ENCODE measurements at regions not wholly inside any gene's neighbourhood (a gene's known extent, or its start where the extent isn't known, plus 50 kb on each side); places are given as distances from the start of the nearest gene placed in this dataset.
"Not testable (repeated sequence)": the region's sequence is repeated elsewhere in the genome, so short reads cannot be mapped to it uniquely, and the experiment has no call there.

DNA sequence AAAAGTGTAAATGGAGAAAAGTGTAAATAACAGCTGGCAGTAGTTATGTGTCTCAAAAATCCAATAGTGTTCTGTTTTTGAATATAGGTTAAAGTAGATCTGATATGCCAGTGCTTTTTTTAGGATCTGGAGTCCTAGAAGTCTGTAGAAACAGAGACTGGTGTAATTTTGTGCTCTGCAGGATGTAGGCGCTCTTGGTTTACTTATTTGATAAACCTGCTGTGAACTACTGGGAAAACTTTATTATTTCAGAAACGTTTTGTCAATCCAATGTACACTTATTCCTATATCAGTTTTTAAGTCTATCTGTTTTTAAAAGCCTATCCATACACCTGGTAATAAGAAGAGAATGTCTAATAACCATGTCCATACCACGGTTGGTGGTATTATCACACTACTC is 530.8 kb upstream of the ZNF804A start:
- DNase-seq (no peak), ATAC-seq (no peak)
- intact Hi-C loops (cut with DNase I, micrococcal nuclease), result no loop called here

DNA sequence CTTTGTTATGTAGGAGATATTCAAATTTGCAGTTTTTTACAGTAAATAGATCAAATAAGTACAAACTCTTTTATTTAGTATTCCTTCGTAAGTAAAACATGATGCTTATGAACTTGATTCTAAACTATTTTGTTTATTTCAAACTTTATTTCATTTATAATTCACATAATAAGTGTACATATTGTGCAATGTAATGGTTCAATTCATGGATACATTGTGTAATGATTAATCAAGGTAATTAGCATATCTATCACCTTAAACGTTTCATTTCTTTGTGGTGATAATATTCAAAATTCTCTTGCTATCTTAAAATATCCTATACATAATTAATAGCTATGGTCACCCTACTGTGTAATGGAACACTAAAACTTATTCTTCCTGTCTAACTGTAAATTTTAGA is 525.9 kb upstream of the ZNF804A start:
- intact Hi-C loops (cut with DNase I, micrococcal nuclease), result no loop called here
- DNase-seq (no peak), ATAC-seq (no peak)

DNA sequence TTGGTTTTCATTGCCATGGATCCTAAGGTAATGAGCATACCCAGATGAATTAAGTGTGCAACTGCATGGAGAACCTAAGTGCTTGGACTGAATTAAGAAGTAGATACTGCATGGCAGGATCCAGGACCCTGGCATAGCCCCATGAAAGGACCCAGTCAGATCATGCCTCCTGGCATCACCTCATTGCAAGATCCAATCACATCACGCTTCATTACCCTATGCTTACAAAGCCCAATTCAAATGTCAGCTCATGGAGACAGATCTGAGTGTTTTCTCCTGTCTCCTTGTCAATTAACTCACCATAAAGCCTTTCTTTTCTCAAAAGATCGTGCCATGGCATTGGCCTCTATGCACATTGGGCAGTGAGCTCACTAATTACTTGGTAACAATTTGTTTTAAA is 519.8 kb upstream of the ZNF804A start:
- DNase-seq (no peak), ATAC-seq (no peak)
- intact Hi-C loops (cut with DNase I, micrococcal nuclease), result no loop called here

DNA sequence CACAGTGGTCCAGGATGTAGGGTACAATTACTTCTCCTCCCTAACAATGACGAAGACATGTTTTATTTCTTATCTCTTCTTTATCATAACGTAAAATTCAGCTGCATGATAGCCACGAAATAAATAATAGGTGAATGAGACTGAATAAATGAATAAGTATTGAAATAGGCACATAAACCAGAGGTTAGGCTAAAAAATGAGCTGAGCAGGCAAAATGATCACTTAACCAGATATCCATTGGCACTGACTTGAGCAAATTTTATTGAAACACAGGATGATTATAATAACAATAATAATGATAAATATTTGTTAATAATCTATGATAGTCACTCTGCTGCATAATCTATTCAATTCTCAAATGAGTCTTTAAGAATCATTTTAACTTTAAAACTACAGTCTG is 506.9 kb upstream of the ZNF804A start:
- intact Hi-C loops (cut with DNase I, micrococcal nuclease), result no loop called here
- no peak for DNase-seq
- ATAC-seq, result no peak

DNA sequence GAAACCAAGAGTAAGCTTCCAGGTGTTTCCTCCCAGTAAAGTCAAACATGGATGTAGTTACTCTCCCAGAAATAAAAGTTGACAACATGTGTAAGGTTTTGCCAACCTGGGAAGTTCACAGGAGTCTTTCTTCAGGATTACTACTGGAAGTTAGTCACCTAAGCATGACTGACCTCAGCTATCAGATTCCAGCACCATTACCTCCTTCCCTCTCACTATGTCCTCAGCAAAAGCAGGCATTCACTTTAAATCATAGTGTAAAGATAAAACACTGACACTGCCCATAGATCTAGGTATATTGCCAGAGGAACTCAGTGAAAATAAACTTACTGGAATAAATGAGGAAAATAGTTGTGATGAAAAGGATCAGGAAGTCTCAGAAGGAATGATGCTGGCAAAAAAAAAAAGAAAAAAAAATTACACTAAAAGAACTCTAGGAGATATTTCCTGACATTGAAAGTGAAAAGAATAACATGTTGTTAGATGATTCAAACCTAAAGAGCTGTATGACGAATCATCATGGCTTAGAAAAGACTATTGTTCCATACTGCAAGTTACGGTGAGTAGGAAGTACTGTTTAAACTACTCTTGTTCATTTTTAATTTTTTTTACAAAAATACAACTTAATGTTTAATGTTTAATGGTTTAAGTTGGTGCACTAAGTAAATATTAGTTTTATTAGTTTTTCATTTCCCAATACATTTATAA is 484.5 kb upstream of the ZNF804A start:
- DNase-seq, result no peak
- ATAC-seq, result no peak
- intact Hi-C loops (cut with DNase I, micrococcal nuclease), result no loop called here

GRCh38 chr2:184114439-184114838 is 483.9 kb upstream of the ZNF804A start:
- DNase-seq, result no peak
- ATAC-seq, result no peak
- intact Hi-C loops (cut with DNase I, micrococcal nuclease), result no loop called here

- intact Hi-C loops (cut with DNase I, micrococcal nuclease), result no loop called here
- ATAC-seq (no peak), DNase-seq (no peak)
Measured at GRCh38 chr2:184119989-184120800, 478.1 kb upstream of the ZNF804A start.

DNA sequence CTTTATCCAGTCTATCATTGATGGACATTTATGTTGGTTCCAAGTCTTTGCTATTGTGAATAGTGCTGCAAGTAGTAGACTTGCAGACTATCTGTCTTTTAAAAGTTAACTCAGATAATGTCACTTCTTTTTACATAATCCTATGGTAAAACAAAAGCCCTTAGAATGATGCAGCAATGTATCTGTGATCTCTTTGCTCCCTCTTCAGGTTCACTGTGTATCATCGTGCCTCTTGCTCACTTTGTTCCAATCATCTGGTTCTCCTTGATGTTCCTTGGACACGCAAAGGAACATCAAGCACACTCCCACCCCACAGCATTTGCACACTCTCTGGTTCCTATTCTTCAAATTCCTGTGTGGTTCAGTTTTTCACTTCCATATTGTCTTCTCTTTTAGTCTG is 472.5 kb upstream of the ZNF804A start:
- intact Hi-C loops (cut with DNase I, micrococcal nuclease), result no loop called here
- DNase-seq (no peak), ATAC-seq (peak; percentile 44)

- DNase-seq (no peak), ATAC-seq (no peak)
- intact Hi-C loops (cut with DNase I, micrococcal nuclease), result no loop called here
Measured at GRCh38 chr2:184129073-184129472, 469.3 kb upstream of the ZNF804A start.

- ATAC-seq, result no peak
- no peak for DNase-seq
Measured at GRCh38 chr2:184137955-184138354, 460.4 kb upstream of the ZNF804A start.

DNA sequence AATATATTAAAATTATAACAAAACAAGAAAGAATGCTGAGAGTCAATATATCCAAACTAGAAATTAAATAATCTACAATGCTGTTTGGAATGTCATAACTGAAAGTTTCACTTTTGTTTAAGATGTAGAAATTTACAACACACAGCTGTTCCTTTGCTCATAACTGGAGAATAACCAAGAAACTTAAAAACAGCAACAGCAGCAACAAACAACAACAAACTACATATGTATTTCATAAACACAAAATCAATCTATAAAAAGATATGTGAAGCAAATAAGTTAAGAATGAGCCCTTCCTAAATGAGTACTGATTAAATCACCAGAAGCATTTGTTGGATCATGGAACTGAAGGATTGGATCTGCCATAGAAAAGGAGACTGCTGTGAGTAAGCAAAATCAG is 456.5 kb upstream of the ZNF804A start:
- intact Hi-C loops (cut with DNase I, micrococcal nuclease), result no loop called here
- no peak for DNase-seq
- no peak for ATAC-seq

More at GRCh38 chr2:184137955-184138354, 460.4 kb upstream of the ZNF804A start:
- intact Hi-C loops (cut with DNase I, micrococcal nuclease), result no loop called here

- no peak for ATAC-seq
- intact Hi-C loops (cut with DNase I, micrococcal nuclease), result no loop called here
- no peak for DNase-seq
Measured at GRCh38 chr2:184154438-184154837, 443.9 kb upstream of the ZNF804A start.

DNA sequence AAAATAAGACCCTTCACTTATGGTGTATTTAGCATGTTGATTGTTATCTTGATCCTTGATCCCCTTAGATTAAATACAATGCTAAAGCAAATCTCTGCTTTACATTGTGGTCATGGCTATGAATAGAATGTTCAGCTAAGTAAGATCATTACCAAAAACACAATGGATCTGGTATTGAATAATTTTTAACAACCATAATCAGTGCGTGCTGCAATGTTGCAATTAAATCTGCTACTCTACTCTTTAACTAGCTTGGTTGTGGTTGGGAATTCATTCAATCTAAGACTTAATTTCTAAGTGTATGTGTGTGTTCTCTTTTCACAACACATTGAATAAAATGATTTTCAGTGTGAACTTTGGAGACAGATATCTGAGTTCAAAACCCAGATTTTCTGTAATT is 442.5 kb upstream of the ZNF804A start:
- intact Hi-C loops (cut with DNase I, micrococcal nuclease), result no loop called here
- DNase-seq (no peak), ATAC-seq (no peak)

DNA sequence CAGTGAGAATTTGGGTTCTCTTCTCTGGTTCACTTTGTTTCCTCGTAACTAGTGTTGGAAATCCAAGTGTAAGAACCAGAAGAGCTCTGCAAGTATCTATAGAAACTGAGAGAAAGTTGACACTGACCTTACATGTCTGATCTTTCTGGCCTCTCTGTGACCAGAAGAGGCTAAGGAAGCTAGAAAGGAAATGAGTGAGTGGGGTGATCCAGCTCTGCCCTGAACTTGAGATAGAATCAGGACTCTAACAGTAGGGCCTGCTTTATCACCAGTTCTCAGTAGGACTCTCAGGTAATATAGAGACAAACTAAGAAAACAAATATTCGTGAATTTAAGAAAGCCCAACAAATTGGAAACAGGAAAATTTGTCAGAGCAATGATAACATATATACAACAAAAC is 441.2 kb upstream of the ZNF804A start:
- intact Hi-C loops (cut with DNase I, micrococcal nuclease), result no loop called here
- DNase-seq, result no peak
- no peak for ATAC-seq

DNA sequence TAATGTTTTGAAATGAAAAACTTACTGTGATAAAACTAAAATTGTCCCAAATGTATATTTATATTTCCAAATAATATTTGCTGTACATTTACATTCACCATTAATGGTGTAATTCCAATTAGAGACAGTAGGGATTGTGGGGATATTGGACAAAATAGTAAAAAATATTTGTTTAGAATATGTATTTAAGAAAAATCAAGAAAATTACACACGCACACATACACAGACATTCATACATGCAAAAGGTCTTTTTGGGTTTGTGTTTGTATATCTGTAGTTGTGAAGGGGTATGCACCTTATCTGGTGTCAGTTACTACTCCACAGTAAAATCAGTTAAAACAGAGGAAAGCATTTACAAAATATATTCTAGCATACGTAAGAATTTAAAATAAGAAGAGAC is 435.9 kb upstream of the ZNF804A start:
- intact Hi-C loops (cut with DNase I, micrococcal nuclease), result no loop called here
- DNase-seq (no peak), ATAC-seq (no peak)

DNA sequence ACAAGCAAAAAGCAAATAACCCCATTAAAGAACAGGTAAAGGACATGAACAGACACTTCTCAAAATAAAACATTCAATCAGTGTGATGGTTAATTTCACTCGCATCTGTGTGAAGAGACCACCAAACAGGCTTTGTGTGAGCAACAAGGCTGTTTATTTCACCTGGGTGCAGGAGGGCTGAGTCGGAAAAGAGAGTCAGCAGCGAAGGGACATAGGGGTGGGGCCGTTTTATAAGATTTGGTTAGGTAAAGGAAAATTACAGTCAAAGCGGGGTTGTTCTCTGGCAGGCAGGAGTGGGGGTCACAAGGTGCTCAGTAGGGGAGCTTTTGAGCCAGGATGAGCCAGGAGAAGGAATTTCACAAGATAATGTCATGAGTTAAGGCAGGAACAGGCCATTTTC is 429.5 kb upstream of the ZNF804A start:
- not testable (repeated sequence) for ATAC-seq, DNase-seq

GRCh38 chr2:184169366-184169765 is 429.0 kb upstream of the ZNF804A start:
- ATAC-seq, result no peak
- no peak for DNase-seq
- intact Hi-C loops (cut with DNase I, micrococcal nuclease), result no loop called here

More for the DNA sequence above, 429.5 kb upstream of the ZNF804A start:
- intact Hi-C loops (cut with DNase I, micrococcal nuclease), result not testable (repeated sequence)

DNA sequence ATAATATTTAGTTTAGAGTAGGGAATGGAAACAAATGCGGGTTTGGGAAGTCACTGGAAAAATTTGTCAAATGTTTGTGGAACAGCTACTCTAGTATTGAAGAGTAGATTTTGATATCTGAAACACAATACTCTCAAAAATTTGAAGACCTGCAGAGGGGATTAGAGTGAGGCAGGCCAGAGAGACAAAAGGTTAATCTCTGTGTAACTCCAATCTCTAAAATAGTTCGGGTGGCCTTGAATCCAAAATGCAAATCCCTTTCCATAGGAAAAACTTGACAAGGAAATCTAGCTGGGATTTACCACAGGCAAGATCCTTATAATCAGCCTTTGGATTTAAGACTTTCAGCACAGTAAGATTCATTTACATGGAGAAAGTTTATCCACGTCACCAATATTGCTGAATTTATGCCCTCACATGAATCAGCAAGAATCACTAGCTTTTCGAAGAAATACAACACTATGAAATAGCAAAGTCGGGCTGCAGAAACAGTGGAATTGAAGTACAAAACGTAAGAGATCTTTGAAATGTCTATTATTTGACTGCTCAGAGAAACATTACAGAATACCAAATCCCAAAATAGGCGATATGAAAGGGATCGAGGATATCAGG is 423.7 kb upstream of the ZNF804A start:
- DNase-seq (no peak), ATAC-seq (no peak)
- intact Hi-C loops (cut with DNase I, micrococcal nuclease), result no loop called here

DNA sequence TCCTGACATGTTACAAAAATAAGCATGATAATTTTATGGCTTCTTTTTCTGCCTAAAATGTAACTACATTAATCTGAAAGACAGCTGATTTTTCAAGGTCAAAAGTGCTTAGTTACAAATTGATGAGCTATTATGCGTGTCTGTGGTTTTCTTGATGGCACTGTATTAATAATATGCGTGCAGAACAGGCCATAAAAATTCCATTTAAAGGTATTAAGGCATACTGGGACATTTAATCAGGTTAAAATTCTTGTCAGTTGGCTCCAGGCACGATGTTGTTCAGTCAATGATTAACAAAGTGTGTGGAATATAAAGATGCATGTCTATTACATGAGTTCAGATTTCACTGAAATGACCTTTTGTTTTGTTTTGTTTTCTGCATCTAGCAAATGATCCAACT is 420.1 kb upstream of the ZNF804A start:
- DNase-seq (no peak), ATAC-seq (no peak)
- intact Hi-C loops (cut with DNase I, micrococcal nuclease), result no loop called here

GRCh38 chr2:184186436-184186835 is 411.9 kb upstream of the ZNF804A start:
- no peak for ATAC-seq
- intact Hi-C loops (cut with DNase I, micrococcal nuclease), result no loop called here
- no peak for DNase-seq

All from left colon (tissue), 2 donors.